Erythroblast (primary cell): ENCODE measurements at regions not wholly inside any gene's neighbourhood (a gene's known extent, or its start where the extent isn't known, plus 50 kb on each side); places are given as distances from the start of the nearest gene placed in this dataset.

Source experiments
- GATA1 ChIP-seq: IDR thresholded peaks from 2 replicates; pipeline ENCODE4 v1.6.1; 2011; ENCODE audit warnings: low read depth, mild to moderate bottlenecking, control low read depth, low read length, moderate library complexity
- POLR2A ChIP-seq: IDR thresholded peaks from 2 replicates; pipeline ENCODE4 v1.6.1; 2011; ENCODE audit warnings: mild to moderate bottlenecking, low read length

GRCh38 chr1:104019675-104020049 is 270.0 kb downstream of the AMY1C start:
- no peak for TF ChIP-seq POLR2A
- TF ChIP-seq GATA1 = no peak
